ENCODE measurements at regions not wholly inside any gene's neighbourhood (a gene's known extent, or its start where the extent isn't known, plus 50 kb on each side); places are given as distances from the start of the nearest gene placed in this dataset.

- TF ChIP-seq CTCF (conservative IDR thresholded peaks at IDR 0.05 in 1 of 2, IDR thresholded peaks at IDR 0.05 in 1 of 2; ENCODE audit: low read depth in 1 of 2, low read length in 2 of 2): no peak
- TF ChIP-seq EZH2 (IDR thresholded peaks at IDR 0.05; ENCODE audit: low read length, missing control alignments): no peak
Measured at GRCh38 chr5:93922551-93922950, 181.2 kb upstream of the POU5F2 start.
